HG02588 (cell line): ENCODE measurements at regions not wholly inside any gene's neighbourhood (a gene's known extent, or its start where the extent isn't known, plus 50 kb on each side); places are given as distances from the start of the nearest gene placed in this dataset.

Experiments
- ATAC-seq: cut with Tn5 transposase; IDR thresholded peaks from one replicate; pipeline ENCODE4 v1.9.1; 2021; ENCODE audit warnings: mild to moderate bottlenecking, moderate library complexity; ENCODE audit not compliant: unreplicated experiment

DNA sequence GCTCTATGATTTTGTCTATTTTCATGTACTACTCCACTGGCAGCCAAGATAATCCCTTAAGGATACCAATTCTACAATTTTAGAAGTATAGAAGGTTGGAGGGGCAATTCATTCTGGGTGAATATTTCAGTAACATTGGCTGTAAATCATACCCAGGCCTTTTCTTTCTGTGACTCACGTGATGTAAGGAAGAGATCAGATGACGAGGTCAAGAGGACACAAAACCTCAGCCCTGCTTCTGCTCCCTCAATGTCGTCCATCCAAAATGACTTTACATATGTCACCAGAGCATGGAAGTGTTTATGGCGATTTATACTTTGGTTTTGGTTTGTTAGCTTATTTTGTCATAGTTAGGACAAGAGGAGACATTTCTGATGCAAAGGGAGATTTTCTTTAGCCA is 70.7 kb upstream of the SLC4A4 start:
- ATAC-seq: no peak

GRCh38 chr4:71269233-71269632 is 69.6 kb upstream of the SLC4A4 start:
- ATAC-seq: no peak

DNA sequence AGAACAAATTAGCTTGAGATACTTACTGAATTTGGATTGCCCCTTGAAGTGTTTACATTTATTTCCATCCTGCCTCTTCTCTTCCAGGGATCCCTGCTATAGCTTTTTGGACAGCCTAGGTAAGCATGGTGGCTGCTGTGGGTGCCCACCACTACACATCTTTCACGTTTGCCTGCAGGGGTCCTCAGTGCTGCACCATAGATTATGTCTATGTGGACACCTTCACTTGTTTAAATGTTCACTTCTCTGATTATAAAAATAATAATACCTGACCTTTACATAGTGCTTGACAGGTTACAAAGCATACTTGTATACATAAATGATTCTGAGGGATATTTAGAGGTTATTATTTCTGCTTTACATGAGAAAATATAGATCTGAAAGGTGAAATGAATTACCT is 67.9 kb upstream of the SLC4A4 start:
- no peak for ATAC-seq

GRCh38 chr4:71272976-71273375 is 65.8 kb upstream of the SLC4A4 start:
- ATAC-seq: no peak

GRCh38 chr4:71275004-71275403 is 63.8 kb upstream of the SLC4A4 start:
- no peak for ATAC-seq

- ATAC-seq: no peak
Measured at GRCh38 chr4:71275570-71275969, 63.2 kb upstream of the SLC4A4 start.

GRCh38 chr4:71277353-71277752 is 61.5 kb upstream of the SLC4A4 start:
- no peak for ATAC-seq

DNA sequence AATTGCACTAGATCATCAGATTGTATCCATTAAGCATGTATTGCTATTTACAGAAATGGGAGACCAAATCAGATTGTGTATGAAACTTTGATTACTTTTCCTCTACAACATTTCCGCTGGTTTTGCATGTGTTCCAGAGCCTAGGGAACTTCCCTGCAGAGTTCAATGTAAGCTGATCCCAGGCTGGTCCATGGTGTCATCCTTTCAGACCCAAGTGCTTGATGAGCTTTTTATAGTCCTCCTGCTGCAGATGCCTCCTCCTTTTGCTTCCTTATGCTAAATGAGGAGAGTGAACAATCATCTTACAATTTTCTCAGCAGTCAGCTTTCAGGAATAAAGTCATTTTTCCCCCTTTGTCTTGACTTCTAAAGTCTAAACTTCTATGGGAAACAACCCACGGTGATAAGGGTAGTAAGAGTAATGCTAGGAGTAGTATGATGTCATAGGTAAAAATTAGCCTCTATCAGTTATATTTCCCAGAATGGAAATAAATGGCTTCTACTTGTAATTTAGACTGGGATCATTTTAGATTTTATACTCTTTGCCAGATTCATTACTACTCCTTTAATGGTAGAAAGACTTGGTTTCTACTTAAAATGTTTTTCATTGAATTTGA is 55.1 kb upstream of the SLC4A4 start:
- ATAC-seq: no peak

- no peak for ATAC-seq
Measured at GRCh38 chr4:71287305-71287704, 51.5 kb upstream of the SLC4A4 start.

DNA sequence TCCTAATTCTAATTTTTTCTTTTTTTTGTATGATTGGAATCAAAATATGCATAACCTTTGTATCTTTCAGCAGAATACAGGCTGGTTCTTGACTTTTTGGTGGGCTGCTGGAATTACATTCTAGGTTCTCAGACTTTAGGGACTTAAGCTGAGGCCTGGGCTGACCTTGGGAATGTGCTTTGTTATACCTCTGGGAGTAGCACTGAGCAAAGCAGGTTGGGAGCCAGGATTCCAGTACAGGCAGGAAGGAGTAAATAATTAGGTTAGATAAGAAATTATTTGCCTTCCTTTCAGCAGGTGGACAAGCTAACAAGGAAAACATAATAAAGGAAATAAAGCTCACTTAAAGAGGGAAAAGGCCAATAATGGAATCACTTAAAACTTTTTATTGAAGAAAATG is 49.9 kb upstream of the SLC4A4 start:
- ATAC-seq: no peak
